Activated CD8-positive, alpha-beta memory T cell treated with anti-CD3 and anti-CD28 coated beads, Interleukin-2, amount 10 ng/mL, durations not matched to agents 7 days and 5 days (primary cell): ENCODE measurements at regions not wholly inside any gene's neighbourhood (a gene's known extent, or its start where the extent isn't known, plus 50 kb on each side); places are given as distances from the start of the nearest gene placed in this dataset.
"Not testable (repeated sequence)": the region's sequence is repeated elsewhere in the genome, so short reads cannot be mapped to it uniquely, and the experiment has no call there.

Source experiments
- ATAC-seq: fragments of 150-1000 bp; cut with Tn5 transposase; one replicate; pipeline ENCODE4 v1.10.0; 2021; ENCODE audit warnings: moderate library complexity
- CTCF ChIA-PET: fragments of 350-600 bp; sonication (Branson Sonifier 250); formaldehyde crosslinking; loops from one replicate; lab custom pipeline; 2021; ENCODE audit warnings: antibody characterized with exemption; lab: Charles Lee
- DNase-seq: peaks from one replicate; pipeline ENCODE4 v3.0.0-alpha.2; 2020
- H3K27ac Mint-ChIP-seq: one replicate; pipeline ENCODE4 v1.8.0; 2021; ENCODE audit warnings: mild to moderate bottlenecking, mixed read lengths
- H3K27me3 Mint-ChIP-seq: one replicate; pipeline ENCODE4 v1.8.0; 2021; ENCODE audit warnings: mixed read lengths
- H3K36me3 Mint-ChIP-seq: one replicate; pipeline ENCODE4 v1.8.0; 2021; ENCODE audit warnings: mild to moderate bottlenecking, mixed read lengths
- H3K4me1 Mint-ChIP-seq: one replicate; pipeline ENCODE4 v1.8.0; 2021; ENCODE audit warnings: mixed read lengths
- H3K4me3 Mint-ChIP-seq: one replicate; pipeline ENCODE4 v1.8.0; 2021; ENCODE audit warnings: mild to moderate bottlenecking, moderate library complexity, mixed read lengths
- H3K9me3 Mint-ChIP-seq: one replicate; pipeline ENCODE4 v1.8.0; 2022; ENCODE audit warnings: low read depth, mixed read lengths

- no peaks in the 10 kb centered on the region for H3K36me3 Mint-ChIP-seq
- peaks cover 8% of the 10 kb centered on the region for H3K27me3 Mint-ChIP-seq
- CTCF ChIA-PET, result no interaction called here
- H3K9me3 Mint-ChIP-seq, result peaks cover 6% of the 10 kb centered on the region
- H3K4me3 Mint-ChIP-seq, result no peak overlapping the region
- DNase-seq, result no peak
- no peak for ATAC-seq
- no peaks in the 10 kb centered on the region for H3K4me1 Mint-ChIP-seq
- H3K27ac Mint-ChIP-seq, result no peak overlapping the region
Observed at GRCh38 chr18:54662986-54663385, 71.9 kb downstream of the DYNAP start.

GRCh38 chr18:54669701-54670100 is 78.7 kb downstream of the DYNAP start:
- not testable (repeated sequence) for H3K4me1 Mint-ChIP-seq, H3K9me3 Mint-ChIP-seq, H3K4me3 Mint-ChIP-seq, ATAC-seq, H3K36me3 Mint-ChIP-seq, H3K27ac Mint-ChIP-seq, H3K27me3 Mint-ChIP-seq, DNase-seq
- CTCF ChIA-PET, result interaction anchor here (3.2 kb wide), 1 partner anchor 277 kb away, joined by 17 read pairs; no protein-coding TSS in a partner anchor

- ATAC-seq (no peak), DNase-seq (no peak)
- Mint-ChIP-seq H3K4me1 (no peaks in the 10 kb centered on the region), H3K27ac (no peak overlapping the region), H3K4me3 (no peak overlapping the region), H3K36me3 (no peaks in the 10 kb centered on the region), H3K27me3 (peaks cover 9% of the 10 kb centered on the region), H3K9me3 (no peaks in the 10 kb centered on the region)
- CTCF ChIA-PET, result interaction anchor here (0.9 to 3.2 kb wide), 14 partner anchors 8 to 402 kb away, joined by 3 to 17 read pairs (median 3); partner anchors contain the start of gene POLI
Observed at GRCh38 chr18:54671291-54671881, 80.3 kb downstream of the DYNAP start.

- Mint-ChIP-seq H3K27ac (no peak overlapping the region), H3K36me3 (no peaks in the 10 kb centered on the region), H3K27me3 (peaks cover 9% of the 10 kb centered on the region), H3K4me1 (no peaks in the 10 kb centered on the region), H3K4me3 (no peak overlapping the region), H3K9me3 (no peaks in the 10 kb centered on the region)
- CTCF ChIA-PET, result interaction anchor here (0.9 to 3.2 kb wide), 10 partner anchors 7 to 402 kb away, joined by 3 to 17 read pairs (median 3); partner anchors contain the start of gene POLI
- ATAC-seq (no peak), DNase-seq (no peak)
Observed at GRCh38 chr18:54672109-54672508, 81.1 kb downstream of the DYNAP start.

GRCh38 chr18:54672846-54673475 is 81.9 kb downstream of the DYNAP start:
- CTCF ChIA-PET, result interaction anchor here (1.6 to 3.2 kb wide), 2 partner anchors 11 to 281 kb away, joined by 3 to 17 read pairs; no protein-coding TSS in a partner anchor
- no peaks in the 10 kb centered on the region for H3K4me1 Mint-ChIP-seq

GRCh38 chr18:54673936-54674335 is 82.9 kb downstream of the DYNAP start:
- CTCF ChIA-PET, result no interaction called here
- Mint-ChIP-seq H3K27me3 (peaks cover 7% of the 10 kb centered on the region), H3K4me1 (no peaks in the 10 kb centered on the region), H3K4me3 (no peak overlapping the region), H3K27ac (no peak overlapping the region), H3K36me3 (no peaks in the 10 kb centered on the region), H3K9me3 (no peaks in the 10 kb centered on the region)
- no peak for DNase-seq
- no peak for ATAC-seq

More at GRCh38 chr18:54672846-54673475, 81.9 kb downstream of the DYNAP start:
- peaks cover 9% of the 10 kb centered on the region for H3K27me3 Mint-ChIP-seq
- H3K9me3 Mint-ChIP-seq, result no peaks in the 10 kb centered on the region
- no peak for DNase-seq
- H3K4me3 Mint-ChIP-seq, result no peak overlapping the region
- no peak for ATAC-seq
- no peak overlapping the region for H3K27ac Mint-ChIP-seq
- no peaks in the 10 kb centered on the region for H3K36me3 Mint-ChIP-seq

GRCh38 chr18:54675076-54675475 is 84.0 kb downstream of the DYNAP start:
- CTCF ChIA-PET, result no interaction called here
- ATAC-seq (no peak), DNase-seq (no peak)
- no peaks in the 10 kb centered on the region for H3K36me3 Mint-ChIP-seq
- H3K27ac Mint-ChIP-seq, result no peak overlapping the region
- peaks cover 8% of the 10 kb centered on the region for H3K4me1 Mint-ChIP-seq
- H3K9me3 Mint-ChIP-seq, result no peaks in the 10 kb centered on the region
- H3K4me3 Mint-ChIP-seq, result no peak overlapping the region
- peaks cover 7% of the 10 kb centered on the region for H3K27me3 Mint-ChIP-seq

- ATAC-seq (peak; percentile 70), DNase-seq (no peak)
Observed at GRCh38 chr18:54679318-54680149, 88.5 kb downstream of the DYNAP start.

GRCh38 chr18:54684784-54685183 is 93.7 kb downstream of the DYNAP start:
- peaks cover 29% of the 10 kb centered on the region for H3K27me3 Mint-ChIP-seq
- H3K4me1 Mint-ChIP-seq, result peaks cover 6% of the 10 kb centered on the region
- H3K36me3 Mint-ChIP-seq, result no peaks in the 10 kb centered on the region
- DNase-seq, result no peak
- H3K4me3 Mint-ChIP-seq, result no peak overlapping the region
- ATAC-seq, result no peak
- CTCF ChIA-PET, result no interaction called here
- no peaks in the 10 kb centered on the region for H3K9me3 Mint-ChIP-seq
- H3K27ac Mint-ChIP-seq, result no peak overlapping the region

More at GRCh38 chr18:54679318-54680149, 88.5 kb downstream of the DYNAP start:
- Mint-ChIP-seq H3K36me3 (no peaks in the 10 kb centered on the region), H3K4me3 (no peak overlapping the region), H3K9me3 (no peaks in the 10 kb centered on the region), H3K27ac (no peak overlapping the region), H3K4me1 (peaks cover 8% of the 10 kb centered on the region), H3K27me3 (peaks cover 26% of the 10 kb centered on the region)
- CTCF ChIA-PET, result interaction anchor here (0.8 to 1.6 kb wide), 6 partner anchors 8 to 304 kb away, joined by 3 to 7 read pairs (median 4); no protein-coding TSS in a partner anchor

- DNase-seq (no peak), ATAC-seq (no peak)
- Mint-ChIP-seq H3K36me3 (no peaks in the 10 kb centered on the region), H3K4me3 (no peak overlapping the region), H3K9me3 (no peaks in the 10 kb centered on the region), H3K4me1 (peaks cover 7% of the 10 kb centered on the region), H3K27me3 (peaks cover 26% of the 10 kb centered on the region), H3K27ac (no peak overlapping the region)
- CTCF ChIA-PET, result no interaction called here
Observed at GRCh38 chr18:54689319-54689718, 98.3 kb downstream of the DYNAP start.

- no peak overlapping the region for H3K27ac Mint-ChIP-seq
- no peak for DNase-seq
- H3K9me3 Mint-ChIP-seq, result no peaks in the 10 kb centered on the region
- no peak for ATAC-seq
- H3K36me3 Mint-ChIP-seq, result no peaks in the 10 kb centered on the region
- no peak overlapping the region for H3K4me3 Mint-ChIP-seq
- H3K4me1 Mint-ChIP-seq, result peaks cover 4% of the 10 kb centered on the region
- CTCF ChIA-PET, result no interaction called here
- peaks cover 18% of the 10 kb centered on the region for H3K27me3 Mint-ChIP-seq
Observed at GRCh38 chr18:54690198-54690597, 99.2 kb downstream of the DYNAP start.

- Mint-ChIP-seq H3K4me3 (no peak overlapping the region), H3K27me3 (peaks cover 29% of the 10 kb centered on the region), H3K27ac (no peak overlapping the region), H3K4me1 (peaks cover 4% of the 10 kb centered on the region), H3K9me3 (no peaks in the 10 kb centered on the region), H3K36me3 (no peaks in the 10 kb centered on the region)
- DNase-seq (no peak), ATAC-seq (no peak)
- CTCF ChIA-PET, result interaction anchor here (1.0 kb wide), 2 partner anchors 14 to 291 kb away, joined by 3 to 4 read pairs; no protein-coding TSS in a partner anchor
Observed at GRCh38 chr18:54692463-54692862, 101.4 kb downstream of the DYNAP start.

- H3K27me3 Mint-ChIP-seq, result peaks cover 24% of the 10 kb centered on the region
- DNase-seq (no peak), ATAC-seq (no peak)
- no peak overlapping the region for H3K27ac Mint-ChIP-seq
- no peaks in the 10 kb centered on the region for H3K9me3 Mint-ChIP-seq
- H3K36me3 Mint-ChIP-seq, result no peaks in the 10 kb centered on the region
- CTCF ChIA-PET, result interaction anchor here (1.2 kb wide), 1 partner anchor 287 kb away, joined by 3 read pairs; no protein-coding TSS in a partner anchor
- no peak overlapping the region for H3K4me3 Mint-ChIP-seq
- peaks cover 4% of the 10 kb centered on the region for H3K4me1 Mint-ChIP-seq
Observed at GRCh38 chr18:54696616-54697293, 105.7 kb downstream of the DYNAP start.
